ENCODE measurements at regions not wholly inside any gene's neighbourhood (a gene's known extent, or its start where the extent isn't known, plus 50 kb on each side); places are given as distances from the start of the nearest gene placed in this dataset.

GRCh38 chr12:19988459-19988873 is 379.9 kb upstream of the PDE3A start:
- in situ Hi-C loops (cut with MboI; ENCODE audit: low sequenced_read_pairs, unreplicated experiment) = no loop called here
- TF ChIP-seq CTCF (IDR thresholded peaks at IDR 0.05; ENCODE audit: borderline replicate concordance, control extremely low read depth, extremely low read depth, insufficient read depth, missing control alignments) = no peak
- no peak for DNase-seq (ENCODE audit: low spot score)

- in situ Hi-C loops (cut with MboI; ENCODE audit: low sequenced_read_pairs, unreplicated experiment) = no loop called here
- no peak for TF ChIP-seq CTCF (IDR thresholded peaks at IDR 0.05; ENCODE audit: borderline replicate concordance, control extremely low read depth, extremely low read depth, insufficient read depth, missing control alignments)
- no peak for DNase-seq (ENCODE audit: low spot score)
These were observed 379.4 kb upstream of the PDE3A start for GRCh38 chr12:19988948-19989347.

- no peak for TF ChIP-seq CTCF (IDR thresholded peaks at IDR 0.05; ENCODE audit: borderline replicate concordance, control extremely low read depth, extremely low read depth, insufficient read depth, missing control alignments)
- no peak for DNase-seq (ENCODE audit: low spot score)
- in situ Hi-C loops (cut with MboI; ENCODE audit: low sequenced_read_pairs, unreplicated experiment) = no loop called here
These were observed 377.2 kb upstream of the PDE3A start for GRCh38 chr12:19991146-19991545.

- in situ Hi-C loops (cut with MboI; ENCODE audit: low sequenced_read_pairs, unreplicated experiment) = no loop called here
- no peak for TF ChIP-seq CTCF (IDR thresholded peaks at IDR 0.05; ENCODE audit: borderline replicate concordance, control extremely low read depth, extremely low read depth, insufficient read depth, missing control alignments)
- DNase-seq (ENCODE audit: low spot score) = no peak
These were observed 376.0 kb upstream of the PDE3A start for GRCh38 chr12:19992311-19992710.

GRCh38 chr12:19994968-19995367 is 373.4 kb upstream of the PDE3A start:
- DNase-seq (ENCODE audit: low spot score) = no peak
- in situ Hi-C loops (cut with MboI; ENCODE audit: low sequenced_read_pairs, unreplicated experiment) = no loop called here
- no peak for TF ChIP-seq CTCF (IDR thresholded peaks at IDR 0.05; ENCODE audit: borderline replicate concordance, control extremely low read depth, extremely low read depth, insufficient read depth, missing control alignments)

- TF ChIP-seq CTCF (IDR thresholded peaks at IDR 0.05; ENCODE audit: borderline replicate concordance, control extremely low read depth, extremely low read depth, insufficient read depth, missing control alignments) = no peak
- DNase-seq (ENCODE audit: low spot score) = no peak
- in situ Hi-C loops (cut with MboI; ENCODE audit: low sequenced_read_pairs, unreplicated experiment) = no loop called here
These were observed 370.5 kb upstream of the PDE3A start for GRCh38 chr12:19997656-19998400.
